HG02981 (cell line): ENCODE measurements at regions not wholly inside any gene's neighbourhood (a gene's known extent, or its start where the extent isn't known, plus 50 kb on each side); places are given as distances from the start of the nearest gene placed in this dataset.

Experiments
- ATAC-seq: cut with Tn5 transposase; IDR thresholded peaks from one replicate; pipeline ENCODE4 v1.9.1; 2021; ENCODE audit warnings: mild to moderate bottlenecking, moderate library complexity; ENCODE audit not compliant: unreplicated experiment

DNA sequence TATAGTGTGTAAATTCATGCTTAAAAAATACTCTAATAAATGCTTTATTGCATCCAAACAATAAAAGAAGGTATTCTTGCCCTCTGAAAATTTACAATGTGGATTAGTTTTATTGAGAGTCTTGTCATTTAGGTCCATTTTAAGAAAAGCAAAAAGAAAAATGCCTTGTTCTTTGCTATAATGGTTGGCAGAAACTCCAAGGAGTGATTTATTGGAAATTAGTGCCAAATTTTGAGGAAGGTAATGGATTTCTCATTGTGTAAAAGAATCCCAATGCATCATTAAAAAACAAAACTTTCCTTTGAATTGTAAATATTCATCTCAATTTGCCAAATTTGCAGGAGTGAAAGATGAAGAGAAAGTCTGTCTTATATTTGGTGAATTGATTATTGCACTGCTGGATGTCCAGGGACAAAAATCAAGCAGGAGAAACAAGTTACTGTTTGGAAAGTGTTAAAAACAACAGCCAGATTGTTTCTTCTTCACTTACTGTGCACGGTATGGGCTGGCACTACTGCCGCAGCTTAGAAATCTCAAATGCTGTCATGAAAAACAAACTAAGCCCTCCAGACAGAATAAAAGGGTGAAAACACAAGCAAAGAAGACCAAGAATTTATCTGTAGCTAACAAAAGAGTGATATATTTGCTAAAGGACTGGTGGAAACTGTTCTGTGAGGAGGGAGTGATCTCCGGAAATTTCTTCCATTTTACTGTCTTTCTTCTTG is 511.7 kb downstream of the TMTC2 start:
- no peak for ATAC-seq

DNA sequence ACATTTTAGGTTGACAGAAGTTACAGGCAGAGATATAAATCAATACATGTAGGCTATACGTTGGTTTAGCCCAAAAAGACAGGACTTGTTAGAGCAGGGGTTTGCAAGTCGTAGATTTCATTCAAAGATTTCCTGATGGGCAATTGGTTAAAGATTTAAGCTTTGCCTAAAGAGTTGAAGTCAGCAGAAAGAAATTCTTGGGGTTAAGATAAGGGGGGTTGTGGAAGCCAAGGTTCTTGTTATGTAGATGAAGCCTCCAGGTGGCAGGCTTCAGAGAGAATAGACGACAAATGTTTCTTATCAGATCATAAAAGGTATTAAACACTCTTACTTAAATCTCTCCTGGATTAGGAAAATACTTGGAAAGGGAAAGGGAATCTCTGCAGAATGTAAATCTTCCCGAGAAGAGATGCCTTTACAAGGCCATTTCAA is 510.8 kb downstream of the TMTC2 start:
- ATAC-seq = no peak

DNA sequence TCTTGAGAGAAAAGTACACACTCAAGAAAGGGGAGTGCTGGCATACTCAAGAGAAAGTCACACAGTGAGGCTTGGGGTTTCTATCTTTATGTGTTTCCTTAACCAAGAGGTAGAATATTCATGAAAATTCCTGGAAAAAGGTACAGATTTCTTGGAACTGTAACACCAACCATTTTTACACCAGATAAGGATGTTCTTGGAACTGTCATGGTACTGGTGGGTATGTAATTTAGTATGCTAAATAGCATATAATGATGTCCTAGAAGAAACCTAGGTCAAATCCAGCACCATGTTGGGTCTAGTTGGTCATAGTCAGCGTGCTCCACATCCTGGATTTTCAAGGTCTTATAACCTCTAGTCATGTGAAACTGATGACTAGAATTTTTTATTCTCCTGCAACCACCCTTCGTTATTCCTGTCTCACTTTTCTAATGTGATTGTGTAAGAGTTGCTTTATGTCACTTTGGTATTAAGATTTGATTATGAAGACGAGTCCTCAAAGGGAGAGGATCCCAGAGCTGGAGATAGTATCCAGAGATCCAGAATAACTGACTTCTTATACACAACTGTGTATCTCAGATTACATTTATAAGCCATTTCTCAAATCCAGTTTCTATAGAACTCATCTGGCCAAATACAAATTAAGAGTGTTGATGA is 510.1 kb downstream of the TMTC2 start:
- ATAC-seq = no peak

GRCh38 chr12:83190631-83191390 is 504.1 kb downstream of the TMTC2 start:
- ATAC-seq = no peak

GRCh38 chr12:83186419-83186818 is 499.7 kb downstream of the TMTC2 start:
- no peak for ATAC-seq

DNA sequence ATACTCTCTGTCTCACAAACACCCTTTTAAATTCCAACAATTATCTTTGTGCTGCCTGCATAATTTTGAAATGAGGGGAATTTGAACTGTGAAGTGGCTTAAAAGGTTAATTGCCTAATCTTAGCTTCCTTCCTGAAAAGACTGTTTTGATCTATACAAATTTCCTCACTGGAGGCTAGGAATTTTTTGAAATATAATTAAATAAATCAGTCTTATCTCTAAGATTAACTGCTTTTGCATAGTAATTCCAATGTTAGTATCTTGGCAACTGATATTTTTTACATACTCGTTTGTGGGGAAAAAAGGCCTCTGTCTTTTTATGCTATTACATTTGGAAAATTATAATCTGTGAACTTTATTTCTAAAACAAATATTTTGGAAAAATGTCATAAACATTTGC is 498.5 kb downstream of the TMTC2 start:
- no peak for ATAC-seq
